T-helper 2 cell treated with Interferon-gamma antibody and Interleukin-4, amounts not matched to agents 100 ng/mL and 5 ng/mL, for 36 hours (primary cell): ENCODE measurements at regions not wholly inside any gene's neighbourhood (a gene's known extent, or its start where the extent isn't known, plus 50 kb on each side); places are given as distances from the start of the nearest gene placed in this dataset.
"Not testable (repeated sequence)": the region's sequence is repeated elsewhere in the genome, so short reads cannot be mapped to it uniquely, and the experiment has no call there.

Experiments
- intact Hi-C: fragments of 100-400 bp; cut with micrococcal nuclease; formaldehyde crosslinking; loops from one replicate; pipeline ENCODE4 v1.15.1; 2023

GRCh38 chr9:96133321-96134021 lies 168.5 kb downstream of the HSD17B3 start:
- intact Hi-C loops = no loop called here

GRCh38 chr9:96131825-96132224 lies 170.2 kb downstream of the HSD17B3 start:
- intact Hi-C loops = no loop called here

- intact Hi-C loops = no loop called here
These were observed 171.0 kb downstream of the HSD17B3 start for GRCh38 chr9:96130970-96131369.

GRCh38 chr9:96129747-96130146 lies 172.2 kb downstream of the HSD17B3 start:
- intact Hi-C loops = no loop called here

- intact Hi-C loops = no loop called here
These were observed 173.1 kb downstream of the HSD17B3 start for GRCh38 chr9:96128880-96129279.

GRCh38 chr9:96126321-96126881 lies 175.6 kb downstream of the HSD17B3 start:
- intact Hi-C loops = no loop called here

GRCh38 chr9:96125624-96126023 lies 176.4 kb downstream of the HSD17B3 start:
- intact Hi-C loops = no loop called here

GRCh38 chr9:96122751-96123150 lies 179.2 kb downstream of the HSD17B3 start:
- intact Hi-C loops = no loop called here

GRCh38 chr9:96122282-96122681 lies 179.7 kb downstream of the HSD17B3 start:
- intact Hi-C loops = no loop called here

GRCh38 chr9:96121136-96121535 lies 180.8 kb downstream of the HSD17B3 start:
- intact Hi-C loops = no loop called here

- intact Hi-C loops = no loop called here
These were observed 184.4 kb downstream of the HSD17B3 start for GRCh38 chr9:96117398-96118080.

- intact Hi-C loops = no loop called here
These were observed 185.5 kb downstream of the HSD17B3 start for GRCh38 chr9:96116275-96117064.

- intact Hi-C loops = no loop called here
These were observed 186.1 kb downstream of the HSD17B3 start for GRCh38 chr9:96115836-96116235.

GRCh38 chr9:96113032-96113431 lies 188.9 kb downstream of the HSD17B3 start:
- intact Hi-C loops = no loop called here

- intact Hi-C loops = no loop called here
These were observed 192.2 kb downstream of the HSD17B3 start for GRCh38 chr9:96109680-96110351.

- intact Hi-C loops = no loop called here
These were observed 193.1 kb downstream of the HSD17B3 start for GRCh38 chr9:96108691-96109380.

GRCh38 chr9:96107436-96107835 lies 194.5 kb downstream of the HSD17B3 start:
- intact Hi-C loops = no loop called here

GRCh38 chr9:96100385-96101300 lies 201.3 kb downstream of the HSD17B3 start:
- intact Hi-C loops = no loop called here

GRCh38 chr9:96090630-96091029 lies 211.3 kb downstream of the HSD17B3 start:
- intact Hi-C loops = not testable (repeated sequence)
